Stimulated activated CD4-positive, alpha-beta T cell treated with anti-CD3 and anti-CD28 coated beads, Interleukin-12 subunit alpha, Interleukin-12 subunit beta, amount 100 ng/mL, for 48 hours (primary cell): ENCODE measurements at regions not wholly inside any gene's neighbourhood (a gene's known extent, or its start where the extent isn't known, plus 50 kb on each side); places are given as distances from the start of the nearest gene placed in this dataset.
"Not testable (repeated sequence)": the region's sequence is repeated elsewhere in the genome, so short reads cannot be mapped to it uniquely, and the experiment has no call there.

Experiments
- DNase-seq, 3 donors: peaks; one replicate each; pipeline ENCODE4 v3.0.0-alpha.2; 2020; ENCODE audit warnings: low read depth in 2 of 3, low spot score in 1 of 3

GRCh38 chrX:67213686-67214085 is 330.1 kb upstream of the AR start:
- not testable (repeated sequence) for DNase-seq

- no peak for DNase-seq
Observed at GRCh38 chrX:67207912-67208311, 335.9 kb upstream of the AR start.

- no peak for DNase-seq
Observed at GRCh38 chrX:67159437-67159836, 384.4 kb upstream of the AR start.

- no peak for DNase-seq
Observed at GRCh38 chrX:67114635-67115034, 429.2 kb upstream of the AR start.

- no peak for DNase-seq
Observed at GRCh38 chrX:67105758-67106116, 438.1 kb upstream of the AR start.

- DNase-seq = no peak
Observed at GRCh38 chrX:67104982-67105757, 438.7 kb upstream of the AR start.

GRCh38 chrX:67100031-67100884 is 443.6 kb upstream of the AR start:
- DNase-seq = no peak

- no peak for DNase-seq
Observed at GRCh38 chrX:67094061-67094460, 449.8 kb upstream of the AR start.

- no peak for DNase-seq
Observed at GRCh38 chrX:67050760-67051159, 411.9 kb upstream of the EDA2R start.

- no peak for DNase-seq
Observed at GRCh38 chrX:67044866-67045265, 406.0 kb upstream of the EDA2R start.

GRCh38 chrX:67044029-67044653 is 405.3 kb upstream of the EDA2R start:
- no peak for DNase-seq

- no peak for DNase-seq
Observed at GRCh38 chrX:67004451-67004850, 365.6 kb upstream of the EDA2R start.

- no peak for DNase-seq
Observed at GRCh38 chrX:66994729-66995128, 355.9 kb upstream of the EDA2R start.

- not testable (repeated sequence) for DNase-seq
Observed at GRCh38 chrX:66992077-66992476, 353.2 kb upstream of the EDA2R start.

GRCh38 chrX:66988331-66988730 is 349.5 kb upstream of the EDA2R start:
- DNase-seq = no peak

- no peak for DNase-seq
Observed at GRCh38 chrX:66961665-66962064, 322.8 kb upstream of the EDA2R start.

GRCh38 chrX:66931713-66932112 is 292.8 kb upstream of the EDA2R start:
- DNase-seq = no peak

GRCh38 chrX:66930516-66930915 is 291.6 kb upstream of the EDA2R start:
- DNase-seq = not testable (repeated sequence)

GRCh38 chrX:66920296-66920695 is 281.4 kb upstream of the EDA2R start:
- DNase-seq = no peak

GRCh38 chrX:66919280-66919832 is 280.5 kb upstream of the EDA2R start:
- no peak for DNase-seq

- DNase-seq = no peak
Observed at GRCh38 chrX:66918511-66918910, 279.6 kb upstream of the EDA2R start.

- no peak for DNase-seq
Observed at GRCh38 chrX:66915893-66916292, 277.0 kb upstream of the EDA2R start.
